GM21786 (cell line): ENCODE measurements at regions not wholly inside any gene's neighbourhood (a gene's known extent, or its start where the extent isn't known, plus 50 kb on each side); places are given as distances from the start of the nearest gene placed in this dataset.

ENCODE experiments used
- ATAC-seq: cut with Tn5 transposase; IDR thresholded peaks from one replicate; pipeline ENCODE4 v1.9.1; 2021; ENCODE audit not compliant: unreplicated experiment

DNA sequence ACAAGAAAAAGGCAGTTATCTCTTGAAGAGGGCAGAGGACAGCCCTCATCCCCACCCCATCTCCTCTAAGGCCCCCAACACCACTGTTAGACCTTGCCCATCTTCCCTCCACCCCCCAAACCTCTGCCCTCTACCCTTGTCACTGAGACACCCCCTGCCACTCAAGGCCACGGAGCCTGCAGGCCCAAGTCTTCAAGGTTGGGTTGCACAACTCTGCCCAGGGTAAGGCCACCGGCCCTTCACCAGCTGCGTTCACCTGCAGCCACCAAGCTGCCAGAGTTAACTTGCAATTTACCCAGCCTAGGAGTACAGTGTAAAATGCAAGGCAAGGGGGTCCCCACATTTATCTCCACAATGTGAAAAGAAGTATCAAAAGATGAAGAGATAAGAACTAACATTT, 128.7 kb upstream of the PKDCC start:
- no peak for ATAC-seq

DNA sequence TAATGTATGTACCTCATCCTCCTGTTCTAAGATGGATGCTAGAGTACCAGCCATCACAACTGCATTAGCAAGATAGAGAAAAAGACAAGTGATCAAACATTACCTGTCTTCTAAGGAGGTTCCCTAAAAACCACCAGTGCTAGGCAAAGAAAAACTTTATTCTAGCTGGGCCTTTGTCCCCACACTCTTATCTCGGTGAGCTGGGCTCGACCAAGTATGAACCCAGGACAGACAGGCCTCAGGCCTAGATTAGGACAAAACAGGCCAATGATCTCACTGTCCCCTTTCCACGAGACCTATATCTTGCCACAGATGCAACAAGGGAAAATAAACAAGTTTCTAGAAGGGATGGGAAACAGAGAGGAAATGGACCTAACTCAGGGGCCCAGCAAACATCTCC, 127.6 kb upstream of the PKDCC start:
- ATAC-seq: no peak

DNA sequence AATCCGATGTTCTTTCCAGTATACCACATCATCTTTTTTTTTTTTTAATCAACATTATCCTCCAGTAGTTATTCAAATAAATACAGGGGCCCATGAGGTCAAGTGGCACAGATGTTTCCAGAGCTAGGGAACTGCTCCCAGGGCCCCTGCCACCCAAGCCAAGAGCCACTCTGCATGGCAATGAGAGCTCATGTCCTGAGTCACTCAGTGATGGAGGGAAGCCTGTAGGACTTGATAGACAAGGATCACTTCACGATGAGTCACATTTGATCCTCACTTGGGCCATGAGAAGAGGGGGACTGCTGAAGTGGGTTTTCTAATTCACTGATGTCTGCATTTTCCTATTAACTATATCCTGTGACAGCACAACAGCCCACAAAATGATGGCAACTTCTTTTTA, 127.0 kb upstream of the PKDCC start:
- ATAC-seq: no peak

DNA sequence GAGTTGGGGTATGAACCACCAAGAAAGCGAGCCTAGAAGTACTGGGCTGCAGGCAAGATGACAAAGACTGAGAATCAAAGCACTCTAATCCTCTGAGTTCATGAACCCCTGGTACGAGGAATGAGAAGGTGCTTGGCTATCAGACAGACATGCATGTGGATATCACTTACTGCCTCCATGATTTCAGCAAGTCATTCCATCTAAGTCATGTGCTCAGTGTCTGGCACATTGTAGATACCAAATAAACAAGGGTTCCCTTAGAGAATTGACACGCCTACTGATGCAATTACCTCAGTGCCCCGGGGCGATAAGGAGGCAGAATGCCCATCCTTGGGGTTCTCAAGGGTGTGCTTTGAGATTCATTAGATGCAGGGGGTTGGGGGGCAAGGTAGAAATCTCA, 125.6 kb upstream of the PKDCC start:
- ATAC-seq: no peak

DNA sequence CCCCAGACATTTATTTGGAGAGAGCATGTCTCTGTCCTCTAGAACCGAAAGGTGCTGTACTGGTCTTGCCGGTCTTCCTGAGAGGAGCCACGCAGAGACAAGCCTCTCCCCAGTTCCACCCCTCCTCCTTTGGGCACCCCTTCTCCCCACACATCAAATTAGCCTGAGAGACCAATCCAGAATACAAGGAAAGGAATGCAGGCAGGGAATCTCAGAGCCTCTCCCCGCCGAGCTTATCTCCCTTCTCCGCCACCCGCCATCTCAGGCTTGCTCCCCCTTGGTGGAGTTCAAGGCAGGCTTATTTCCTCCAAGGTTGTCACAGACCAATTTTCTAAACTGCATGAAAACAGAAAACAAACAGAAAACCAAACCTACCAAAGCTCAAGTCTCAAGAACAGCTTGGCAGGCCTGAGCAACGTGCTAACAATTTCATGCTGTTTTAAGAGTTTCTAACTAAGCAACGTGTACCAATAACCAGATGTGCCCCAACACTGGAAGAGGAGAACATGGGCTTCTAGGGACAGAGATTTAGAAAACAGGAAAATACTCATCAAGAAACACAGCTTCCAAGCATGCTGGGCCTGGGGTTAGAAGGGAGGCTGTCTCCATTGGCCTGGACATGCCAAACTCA, 124.5 kb upstream of the PKDCC start:
- ATAC-seq: no peak

DNA sequence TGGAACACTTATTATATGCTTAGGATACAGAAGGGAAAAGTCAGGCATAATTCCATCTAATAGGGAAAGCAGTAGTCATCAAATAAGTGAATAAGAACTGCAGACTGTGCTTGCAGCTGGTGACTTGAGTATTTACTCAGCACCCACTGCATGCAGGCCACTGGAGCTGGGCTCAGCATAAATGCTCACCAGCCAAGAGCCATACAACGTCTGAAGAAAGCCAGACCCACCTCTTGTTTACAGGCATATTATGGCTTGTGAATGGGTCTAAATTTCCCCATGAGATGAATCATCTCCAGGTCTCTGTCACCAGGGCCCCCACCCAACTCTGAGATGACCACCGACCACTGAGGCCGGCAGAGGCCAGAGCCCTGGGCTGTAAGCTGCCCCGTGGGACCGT, 123.8 kb upstream of the PKDCC start:
- no peak for ATAC-seq

DNA sequence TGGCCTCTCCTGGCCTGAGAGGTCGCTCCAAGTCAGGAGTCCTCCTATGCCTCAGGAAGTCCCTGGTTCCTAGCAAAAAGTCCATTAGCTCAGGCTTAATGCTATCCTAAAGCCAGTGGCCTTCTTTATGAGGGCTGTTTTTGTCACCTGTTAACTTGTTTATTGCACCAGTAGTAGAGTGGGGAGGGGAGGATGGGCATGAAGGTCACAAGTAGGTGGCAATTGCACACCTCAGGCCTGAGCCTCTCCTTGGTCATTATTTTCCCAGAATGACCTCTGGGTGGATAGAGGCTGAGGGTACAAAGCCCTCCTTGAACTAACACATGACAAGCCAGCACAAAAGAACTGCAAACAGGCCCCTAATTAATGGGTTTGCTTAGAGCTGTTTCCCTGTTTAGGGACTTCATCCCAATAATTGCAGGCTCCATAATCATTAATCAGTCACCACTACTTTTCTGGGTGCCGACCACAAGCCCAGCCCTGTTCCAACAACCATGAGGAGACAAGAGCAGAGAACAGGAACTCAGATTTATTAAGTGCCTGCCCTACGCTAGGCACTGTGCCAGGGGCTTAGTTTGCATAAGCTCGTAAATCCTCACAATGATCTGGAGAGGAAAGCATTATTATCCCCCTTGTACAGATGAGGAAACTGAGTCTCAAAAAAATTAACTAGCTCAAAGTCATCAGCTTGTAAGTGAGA, 123.0 kb upstream of the PKDCC start:
- no peak for ATAC-seq

DNA sequence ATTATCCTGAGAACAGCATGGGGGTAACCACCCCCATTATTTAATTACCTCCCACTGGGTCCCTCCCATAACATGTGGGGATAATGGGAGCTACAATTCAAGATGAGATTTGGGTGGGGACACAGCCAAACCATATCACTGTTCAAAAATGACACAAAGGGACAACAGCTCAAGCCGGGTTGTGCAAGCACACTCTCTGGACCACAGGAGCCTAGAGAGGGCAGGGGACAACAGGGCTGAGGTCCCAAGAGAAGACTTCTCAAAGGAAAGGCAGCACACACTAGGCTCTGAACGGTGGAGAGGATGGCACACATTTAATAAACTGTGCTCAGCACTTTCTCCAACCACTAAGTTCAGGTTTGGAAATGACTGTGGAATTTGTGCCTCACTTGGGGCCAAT, 122.1 kb upstream of the PKDCC start:
- no peak for ATAC-seq

DNA sequence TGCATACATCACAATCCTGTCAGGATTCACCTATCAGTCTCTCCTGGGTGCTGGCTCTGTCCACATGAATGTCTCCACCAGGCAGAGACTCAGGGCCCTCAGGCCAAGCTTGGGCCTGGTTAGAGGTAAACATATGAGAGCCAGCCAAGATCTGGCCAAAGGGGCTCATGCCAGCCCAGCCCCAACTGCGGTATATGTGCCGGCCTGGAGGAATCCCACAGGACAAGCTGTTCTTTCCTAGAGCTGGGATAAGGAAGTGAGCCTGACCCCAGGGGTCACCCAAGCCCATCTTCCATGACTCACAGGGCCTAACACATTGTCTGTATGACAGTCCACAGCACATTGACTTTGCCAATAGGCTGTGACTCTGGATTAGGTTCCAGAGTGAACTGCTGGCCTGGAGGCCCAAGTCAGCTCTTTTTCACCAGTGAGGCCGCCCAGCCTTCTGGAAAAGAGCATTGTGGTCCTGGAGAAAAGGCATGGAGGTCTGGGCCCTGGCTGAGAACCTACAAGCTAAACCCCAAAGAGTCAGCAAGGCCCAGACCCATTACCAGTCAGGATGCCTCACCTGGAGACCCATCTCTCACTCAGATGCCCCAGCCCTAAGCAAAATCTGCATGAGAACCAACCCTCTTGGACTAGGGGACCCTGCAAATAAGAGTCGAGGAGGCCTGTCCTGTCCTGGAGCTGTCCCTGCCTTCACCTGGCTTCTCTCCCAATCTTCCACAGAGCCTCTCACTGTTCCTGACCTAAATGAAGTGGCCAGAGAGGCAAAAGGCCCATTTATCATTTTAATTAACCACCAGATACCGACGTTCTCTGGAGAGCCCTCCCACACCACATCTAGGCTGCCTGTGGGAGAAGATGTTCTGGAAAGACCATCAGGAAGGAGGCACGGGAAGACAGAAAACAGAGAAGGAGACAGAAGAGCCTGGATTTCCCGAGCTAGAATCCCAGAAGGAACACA, 120.9 kb upstream of the PKDCC start:
- no peak for ATAC-seq

DNA sequence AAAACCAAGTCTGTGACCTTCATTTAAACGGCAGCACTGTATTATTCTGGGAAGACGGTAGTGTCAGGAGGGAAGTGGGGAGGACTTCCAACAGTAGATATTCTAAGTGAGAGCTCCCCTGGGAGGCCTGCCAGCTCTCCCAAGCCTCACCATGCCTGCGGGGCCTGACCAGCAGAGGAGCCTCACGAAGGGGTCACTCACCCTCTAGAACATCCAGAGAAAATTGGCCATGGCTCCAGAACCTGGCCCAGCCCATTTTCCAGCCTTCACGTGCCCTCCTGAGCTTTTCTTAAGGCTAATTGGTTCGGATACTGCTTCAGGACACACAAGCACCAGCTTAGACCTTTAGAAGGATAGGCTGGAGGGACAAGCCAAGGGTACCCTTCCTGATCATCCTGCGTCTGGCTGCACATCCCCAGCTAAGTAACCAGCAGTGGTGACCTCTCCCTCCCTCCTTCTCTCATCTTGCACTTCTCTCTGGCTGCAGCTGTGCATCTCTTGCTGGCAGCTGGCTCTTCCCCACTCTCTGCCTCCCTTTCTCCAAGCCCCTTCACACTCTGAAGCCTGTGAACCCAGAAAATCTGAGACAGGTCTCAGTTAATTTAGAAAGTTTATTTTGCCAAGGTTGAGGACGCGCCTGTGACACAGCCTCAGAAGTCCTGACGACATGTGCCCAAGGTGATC, 120.1 kb upstream of the PKDCC start:
- ATAC-seq: no peak

DNA sequence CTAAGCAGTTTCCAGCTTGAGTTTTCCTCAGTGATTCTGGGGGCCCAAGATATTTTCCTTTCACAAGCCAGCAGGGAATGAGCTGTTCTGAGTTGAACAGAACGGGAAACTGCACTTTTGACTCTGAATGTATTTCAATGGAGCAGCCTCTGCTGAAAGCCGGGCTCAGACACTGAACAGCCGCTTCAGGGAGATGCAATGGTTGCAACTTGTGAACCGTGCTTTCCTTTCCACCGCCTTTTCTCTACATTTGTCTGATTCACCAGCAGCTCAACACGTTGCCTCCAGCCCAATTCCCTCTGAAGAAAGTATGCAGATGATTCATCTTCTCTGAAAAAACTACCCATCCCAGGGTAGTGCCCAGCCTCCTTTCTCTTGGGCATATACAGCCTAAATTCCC, 119.3 kb upstream of the PKDCC start:
- ATAC-seq: no peak

DNA sequence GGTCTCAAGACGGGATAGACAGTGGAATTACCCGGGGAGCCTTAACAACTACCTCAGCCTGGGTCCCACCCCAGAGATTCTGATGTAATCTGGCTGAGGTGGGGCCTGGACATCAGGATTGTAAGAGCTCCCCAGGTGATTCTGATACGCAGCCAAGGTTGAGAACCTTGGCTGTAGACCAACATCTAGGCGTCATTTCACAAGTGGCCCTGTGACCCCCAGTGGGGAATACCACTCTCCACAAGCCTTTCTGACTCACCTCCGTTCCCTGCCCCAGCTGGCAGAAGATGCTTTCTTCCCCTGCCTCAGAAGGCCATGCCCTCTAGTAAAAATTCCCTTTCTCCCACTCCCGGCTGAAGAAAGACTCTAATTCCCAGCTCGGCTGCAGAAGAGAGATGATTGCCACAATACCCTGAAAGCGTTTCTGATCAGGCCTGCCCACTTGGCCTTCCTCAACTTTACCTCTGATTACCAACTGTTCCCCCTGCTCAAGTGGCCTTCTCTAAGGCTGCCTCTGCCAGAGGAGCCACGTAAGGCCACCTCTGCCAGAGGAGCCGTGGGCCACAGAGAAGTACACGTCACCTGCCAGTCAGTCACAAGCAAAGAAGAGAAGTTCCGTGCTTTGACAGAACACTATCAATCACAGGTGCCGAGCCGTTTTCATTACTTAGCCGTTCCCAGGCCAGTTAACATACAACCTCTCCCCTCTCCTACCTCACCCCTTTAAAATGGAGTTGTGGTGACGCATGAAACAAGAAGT, 116.8 kb upstream of the PKDCC start:
- ATAC-seq: peak; percentile 63

DNA sequence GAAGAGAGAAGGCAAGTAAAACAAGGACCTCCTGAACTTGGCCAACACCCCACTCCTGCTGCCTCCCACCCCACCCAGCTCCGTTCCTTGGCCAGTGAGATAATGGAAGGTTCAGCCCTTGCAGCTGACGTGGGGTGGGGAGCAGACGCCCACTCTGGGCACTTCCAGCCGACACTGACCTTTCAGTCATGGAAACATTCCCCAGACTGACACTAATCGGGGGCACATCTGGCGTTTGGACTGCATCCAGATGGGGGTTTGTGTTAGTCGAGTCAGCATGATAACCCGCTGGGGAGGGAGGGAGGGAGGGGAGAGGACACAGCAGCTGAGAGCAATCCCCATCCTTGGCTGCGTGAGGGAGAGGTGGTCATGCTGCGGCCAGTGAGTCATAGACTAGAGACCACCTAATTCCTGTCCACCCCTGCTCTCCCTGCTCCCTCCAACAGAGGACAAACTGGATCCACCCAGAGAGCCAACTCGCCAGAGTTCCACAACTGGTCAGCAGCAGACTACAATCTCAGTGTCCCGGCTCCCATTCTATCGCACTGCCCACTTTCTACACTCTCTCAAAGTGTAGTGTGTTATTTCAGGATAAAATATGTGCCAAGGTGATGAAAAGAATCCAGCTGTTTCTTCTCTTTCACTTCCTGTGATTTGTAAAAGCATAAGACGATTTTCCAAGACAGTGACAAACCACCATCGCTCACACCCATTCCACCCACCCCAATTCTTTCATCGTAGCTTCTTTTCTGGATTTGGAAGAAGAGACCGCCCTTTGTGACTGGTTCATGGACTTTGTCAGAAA, 115.4 kb upstream of the PKDCC start:
- no peak for ATAC-seq

DNA sequence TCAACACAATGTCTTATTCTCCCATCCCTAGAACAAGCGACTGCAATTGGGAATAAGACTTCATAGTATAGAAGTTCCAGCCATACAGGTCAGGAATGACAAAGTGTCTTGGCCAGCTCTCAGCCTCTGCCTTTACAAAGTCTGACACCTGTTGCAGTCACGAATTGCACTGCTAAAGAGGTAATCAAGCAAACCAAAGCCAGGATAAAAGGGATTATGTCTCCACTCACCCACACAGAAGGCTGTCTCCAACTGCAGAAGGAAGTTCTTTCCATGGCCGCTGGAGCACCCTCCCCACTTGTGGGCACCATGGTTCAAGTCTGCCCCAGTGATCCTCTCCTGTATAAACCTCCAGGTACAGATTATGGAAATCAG, 114.8 kb upstream of the PKDCC start:
- ATAC-seq: no peak

DNA sequence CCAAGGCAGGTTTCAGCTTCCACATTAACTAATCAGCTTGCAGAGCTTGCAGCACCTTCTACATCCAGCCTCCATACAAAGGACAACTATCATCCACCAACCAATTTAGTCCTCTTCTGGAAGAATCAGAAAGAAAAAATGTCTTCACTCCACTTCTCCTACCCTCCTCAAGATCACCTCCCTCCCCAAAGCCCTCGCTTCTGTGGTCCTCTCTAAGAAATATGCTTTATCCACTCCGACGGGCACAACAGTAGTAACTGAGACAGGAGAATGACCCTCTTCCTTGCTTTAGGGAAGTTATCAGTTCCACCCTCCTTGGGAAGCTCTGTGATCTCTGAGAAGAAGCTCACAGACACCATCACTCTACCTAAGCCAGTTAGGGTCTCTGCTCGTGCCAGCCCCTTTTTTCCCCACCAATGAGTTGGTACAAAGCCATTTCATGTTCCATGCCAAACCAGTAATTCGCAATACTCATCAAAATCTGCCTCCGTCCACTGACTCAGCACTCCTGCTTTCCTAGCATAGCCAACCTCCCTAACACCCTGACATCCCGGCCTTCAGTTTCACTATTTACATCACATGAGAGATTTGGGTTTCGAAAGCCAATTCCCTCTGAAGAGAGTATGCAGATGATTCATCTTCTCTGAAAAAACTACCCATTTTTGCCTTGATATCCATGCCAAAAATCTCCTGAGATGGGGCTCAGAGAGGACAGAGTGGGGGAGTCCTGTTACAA, 114.1 kb upstream of the PKDCC start:
- ATAC-seq: no peak

DNA sequence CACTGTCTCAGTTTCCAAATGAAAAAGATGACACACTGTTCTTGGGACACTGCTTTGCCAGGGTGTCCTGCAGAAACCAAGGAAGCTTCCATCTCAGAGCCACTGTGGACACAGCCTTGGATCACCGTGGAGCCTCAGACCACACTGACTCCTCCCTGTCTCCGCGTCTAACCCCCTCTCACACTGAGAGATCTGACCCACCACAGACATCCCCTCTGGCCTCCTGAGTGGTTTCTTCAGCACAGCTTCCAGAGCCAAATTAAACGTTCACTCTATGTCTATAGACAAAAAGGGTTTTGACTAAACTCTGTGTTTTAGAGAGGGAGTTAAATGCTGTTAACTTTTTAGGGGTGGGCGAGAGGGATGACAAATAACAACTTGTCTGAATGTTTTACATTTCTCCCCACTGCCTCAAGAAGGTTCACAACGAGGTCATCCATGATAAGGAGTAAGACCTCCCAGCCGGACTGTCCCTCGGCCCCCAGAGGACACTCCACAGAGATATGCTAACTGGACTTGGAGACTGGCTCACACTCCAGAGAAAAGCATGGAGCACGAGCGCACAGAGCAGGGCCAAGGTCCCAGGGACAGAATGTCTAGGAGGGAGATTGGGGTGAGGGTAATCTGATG, 113.4 kb upstream of the PKDCC start:
- ATAC-seq: no peak

DNA sequence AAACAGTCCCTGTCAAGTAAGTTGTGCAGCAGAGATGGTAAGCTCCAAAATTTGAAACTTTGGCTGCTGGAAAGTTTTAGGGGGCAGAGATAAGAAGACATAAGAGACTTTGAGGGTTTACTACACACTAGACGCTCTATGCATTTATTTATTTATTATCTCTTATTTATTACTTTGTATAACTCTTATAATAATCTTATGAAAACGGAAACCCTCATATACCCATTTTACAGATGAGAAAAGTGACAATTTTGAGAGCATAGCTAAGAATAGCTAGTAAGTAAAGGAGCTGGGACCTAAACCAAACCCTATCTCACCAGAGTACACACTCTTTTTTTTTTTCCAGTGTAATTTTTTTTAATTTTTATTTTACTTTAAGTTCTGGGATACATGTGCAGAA, 112.8 kb upstream of the PKDCC start:
- ATAC-seq: no peak

DNA sequence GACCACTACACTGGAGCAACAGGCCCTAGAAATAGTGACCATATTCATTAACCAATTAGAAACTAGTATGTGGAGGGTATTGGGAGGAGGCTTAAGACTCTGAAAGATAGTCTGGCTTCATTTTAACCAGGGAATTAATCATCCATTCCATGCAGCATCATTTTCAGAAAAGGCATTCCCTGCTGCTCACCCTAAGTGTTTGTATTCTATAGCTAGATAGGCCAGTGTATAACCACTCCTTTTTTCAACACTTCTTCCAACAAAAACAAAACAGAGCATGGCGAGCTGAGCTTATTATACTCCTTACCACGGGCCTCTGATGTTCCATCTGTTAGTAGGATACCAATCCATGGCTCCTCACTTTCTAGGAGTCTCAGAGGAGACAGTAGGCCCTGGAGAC, 112.0 kb upstream of the PKDCC start:
- no peak for ATAC-seq
